ENCODE measurements at regions not wholly inside any gene's neighbourhood (a gene's known extent, or its start where the extent isn't known, plus 50 kb on each side); places are given as distances from the start of the nearest gene placed in this dataset.

GRCh38 chr6:164359036-164359435 is 944.5 kb downstream of the QKI start:
- no peak overlapping the region for H2AFZ ChIP-seq (ENCODE audit: low read depth)
- H3K4me1 ChIP-seq (ENCODE audit: low read depth, poor library complexity, severe bottlenecking), result no peaks in the 10 kb centered on the region
- no peaks in the 10 kb centered on the region for H4K20me1 ChIP-seq (ENCODE audit: insufficient read depth)
- H3K9ac ChIP-seq, result no peak overlapping the region
- no peak for TF ChIP-seq CTCF (conservative IDR thresholded peaks at IDR 0.05; ENCODE audit: low read depth, low read length)
- H3K27ac ChIP-seq, result no peak overlapping the region
- no peaks in the 10 kb centered on the region for H3K36me3 ChIP-seq (ENCODE audit: insufficient read depth)
- H3K4me2 ChIP-seq, result no peak overlapping the region
- H3K27me3 ChIP-seq (ENCODE audit: insufficient read depth, low read depth), result no peaks in the 10 kb centered on the region
- H3K4me3 ChIP-seq (IDR thresholded peaks at IDR 0.05; ENCODE audit: insufficient read depth, low read depth, low read length), result no peak overlapping the region
- no peaks in the 10 kb centered on the region for H3K79me2 ChIP-seq (ENCODE audit: insufficient read depth, low read depth)

GRCh38 chr6:164356814-164357213 is 942.3 kb downstream of the QKI start:
- no peaks in the 10 kb centered on the region for H3K4me1 ChIP-seq (ENCODE audit: low read depth, poor library complexity, severe bottlenecking)
- no peaks in the 10 kb centered on the region for H4K20me1 ChIP-seq (ENCODE audit: insufficient read depth)
- H3K79me2 ChIP-seq (ENCODE audit: insufficient read depth, low read depth), result no peaks in the 10 kb centered on the region
- H3K27ac ChIP-seq, result no peak overlapping the region
- H3K36me3 ChIP-seq (ENCODE audit: insufficient read depth), result no peaks in the 10 kb centered on the region
- H3K9ac ChIP-seq, result no peak overlapping the region
- TF ChIP-seq CTCF (conservative IDR thresholded peaks at IDR 0.05; ENCODE audit: low read depth, low read length), result no peak
- no peak overlapping the region for H3K4me3 ChIP-seq (IDR thresholded peaks at IDR 0.05; ENCODE audit: insufficient read depth, low read depth, low read length)
- H3K27me3 ChIP-seq (ENCODE audit: insufficient read depth, low read depth), result no peaks in the 10 kb centered on the region
- no peak overlapping the region for H2AFZ ChIP-seq (ENCODE audit: low read depth)
- no peak overlapping the region for H3K4me2 ChIP-seq

- no peak overlapping the region for H3K4me2 ChIP-seq
- no peaks in the 10 kb centered on the region for H3K4me1 ChIP-seq (ENCODE audit: low read depth, poor library complexity, severe bottlenecking)
- no peaks in the 10 kb centered on the region for H3K27me3 ChIP-seq (ENCODE audit: insufficient read depth, low read depth)
- no peak for TF ChIP-seq CTCF (conservative IDR thresholded peaks at IDR 0.05; ENCODE audit: low read depth, low read length)
- H4K20me1 ChIP-seq (ENCODE audit: insufficient read depth), result no peaks in the 10 kb centered on the region
- H3K79me2 ChIP-seq (ENCODE audit: insufficient read depth, low read depth), result no peaks in the 10 kb centered on the region
- H2AFZ ChIP-seq (ENCODE audit: low read depth), result no peak overlapping the region
- H3K27ac ChIP-seq, result no peak overlapping the region
- no peak overlapping the region for H3K4me3 ChIP-seq (IDR thresholded peaks at IDR 0.05; ENCODE audit: insufficient read depth, low read depth, low read length)
- H3K36me3 ChIP-seq (ENCODE audit: insufficient read depth), result no peaks in the 10 kb centered on the region
- no peak overlapping the region for H3K9ac ChIP-seq
Measured at GRCh38 chr6:164347455-164347854, 932.9 kb downstream of the QKI start.

GRCh38 chr6:164346631-164347030 is 932.1 kb downstream of the QKI start:
- Histone ChIP-seq H3K9ac (no peak overlapping the region), H4K20me1 (ENCODE audit: insufficient read depth) (no peaks in the 10 kb centered on the region), H2AFZ (ENCODE audit: low read depth) (no peak overlapping the region), H3K27me3 (ENCODE audit: insufficient read depth, low read depth) (no peaks in the 10 kb centered on the region), H3K4me1 (ENCODE audit: low read depth, poor library complexity, severe bottlenecking) (no peaks in the 10 kb centered on the region), H3K79me2 (ENCODE audit: insufficient read depth, low read depth) (no peaks in the 10 kb centered on the region), H3K36me3 (ENCODE audit: insufficient read depth) (no peaks in the 10 kb centered on the region), H3K27ac (no peak overlapping the region), H3K4me2 (no peak overlapping the region), H3K4me3 (IDR thresholded peaks at IDR 0.05; ENCODE audit: insufficient read depth, low read depth, low read length) (no peak overlapping the region)
- TF ChIP-seq CTCF (conservative IDR thresholded peaks at IDR 0.05; ENCODE audit: low read depth, low read length), result no peak
